ENCODE measurements at regions not wholly inside any gene's neighbourhood (a gene's known extent, or its start where the extent isn't known, plus 50 kb on each side); places are given as distances from the start of the nearest gene placed in this dataset.
A peak's percentile ranks its signal among the peaks of the same experiment; 100 is the strongest.

DNA sequence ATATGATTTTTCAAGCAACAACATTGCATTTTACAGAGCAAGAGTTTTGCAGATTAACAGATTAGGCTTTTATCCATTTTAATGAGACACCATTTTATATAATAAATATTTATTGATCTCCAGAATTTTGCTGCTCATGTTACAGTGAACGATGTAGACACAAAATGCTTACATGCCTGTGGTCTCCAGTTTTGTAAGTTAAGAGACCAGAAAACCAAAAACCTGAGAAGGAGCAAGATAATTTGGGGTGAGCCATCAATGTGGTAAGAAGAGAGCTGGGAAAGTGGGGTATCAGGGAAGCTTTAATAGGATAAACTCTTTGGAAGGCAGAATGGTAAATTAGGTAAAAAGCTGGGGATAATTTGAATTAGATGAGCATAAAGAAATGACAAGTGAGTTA lies 2100.5 kb upstream of the PCDH20 start:
- Histone ChIP-seq H3F3A (ENCODE audit: insufficient read depth) (no peaks in the 10 kb centered on the region), H3K4me2 (ENCODE audit: low read depth, low read length, poor library complexity, severe bottlenecking) (no peak overlapping the region), H3K9me2 (replicated peaks; ENCODE audit: insufficient read depth, low read length) (no peaks in the 10 kb centered on the region), H3K36me3 (ENCODE audit: low read length) (no peaks in the 10 kb centered on the region), H3K27ac (ENCODE audit: low read depth, low read length) (no peak overlapping the region), H3K27me3 (ENCODE audit: low read length) (no peaks in the 10 kb centered on the region), H4K20me1 (ENCODE audit: low read depth, low read length) (no peaks in the 10 kb centered on the region), H2AFZ (ENCODE audit: low read depth, low read length, severe bottlenecking) (peak overlapping the region; percentile 56), H3K9ac (ENCODE audit: low read length) (no peak overlapping the region), H3K79me2 (ENCODE audit: insufficient read depth, low read length) (no peaks in the 10 kb centered on the region), H3K4me3 (ENCODE audit: insufficient read depth, low read length, poor library complexity, severe bottlenecking) (no peak overlapping the region), H3K9me3 (ENCODE audit: insufficient read depth, low read length) (no peaks in the 10 kb centered on the region; the same call in 1 of the 2 replicates)
- TF ChIP-seq EZH2phosphoT487 (conservative IDR thresholded peaks at IDR 0.05; ENCODE audit: low read length): no peak
- TF ChIP-seq, protein P1, sequence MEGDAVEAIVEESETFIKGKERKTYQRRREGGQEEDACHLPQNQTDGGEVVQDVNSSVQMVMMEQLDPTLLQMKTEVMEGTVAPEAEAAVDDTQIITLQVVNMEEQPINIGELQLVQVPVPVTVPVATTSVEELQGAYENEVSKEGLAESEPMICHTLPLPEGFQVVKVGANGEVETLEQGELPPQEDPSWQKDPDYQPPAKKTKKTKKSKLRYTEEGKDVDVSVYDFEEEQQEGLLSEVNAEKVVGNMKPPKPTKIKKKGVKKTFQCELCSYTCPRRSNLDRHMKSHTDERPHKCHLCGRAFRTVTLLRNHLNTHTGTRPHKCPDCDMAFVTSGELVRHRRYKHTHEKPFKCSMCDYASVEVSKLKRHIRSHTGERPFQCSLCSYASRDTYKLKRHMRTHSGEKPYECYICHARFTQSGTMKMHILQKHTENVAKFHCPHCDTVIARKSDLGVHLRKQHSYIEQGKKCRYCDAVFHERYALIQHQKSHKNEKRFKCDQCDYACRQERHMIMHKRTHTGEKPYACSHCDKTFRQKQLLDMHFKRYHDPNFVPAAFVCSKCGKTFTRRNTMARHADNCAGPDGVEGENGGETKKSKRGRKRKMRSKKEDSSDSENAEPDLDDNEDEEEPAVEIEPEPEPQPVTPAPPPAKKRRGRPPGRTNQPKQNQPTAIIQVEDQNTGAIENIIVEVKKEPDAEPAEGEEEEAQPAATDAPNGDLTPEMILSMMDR (IDR thresholded peaks at IDR 0.05; ENCODE audit: insufficient read depth, low read length, poor library complexity, severe bottlenecking): no peak

DNA sequence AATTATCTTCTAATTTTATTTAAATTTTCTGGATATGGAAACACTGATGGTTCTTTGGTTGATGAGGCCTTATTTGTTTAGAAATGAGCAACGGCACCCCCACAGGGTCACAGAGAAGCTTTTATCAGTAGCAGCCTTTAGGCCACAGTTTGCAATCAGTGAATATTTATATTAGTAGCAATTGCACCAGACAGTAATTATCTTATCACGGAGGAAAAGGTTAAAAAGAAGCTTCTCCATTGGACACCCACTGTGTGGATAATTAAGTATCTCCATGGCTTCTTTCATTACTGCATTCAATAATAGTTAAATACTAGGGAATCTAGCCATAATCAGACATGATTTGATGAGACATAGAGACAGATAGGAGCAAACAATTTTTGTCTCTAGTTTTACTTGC lies 2099.2 kb upstream of the PCDH20 start:
- H3K9me2 ChIP-seq (replicated peaks; ENCODE audit: insufficient read depth, low read length): no peaks in the 10 kb centered on the region
- peak overlapping the region; percentile 40 for H2AFZ ChIP-seq (ENCODE audit: low read depth, low read length, severe bottlenecking)
- H3K79me2 ChIP-seq (ENCODE audit: insufficient read depth, low read length): no peaks in the 10 kb centered on the region
- no peak overlapping the region for H3K4me2 ChIP-seq (ENCODE audit: low read depth, low read length, poor library complexity, severe bottlenecking)
- TF ChIP-seq EZH2phosphoT487 (conservative IDR thresholded peaks at IDR 0.05; ENCODE audit: low read length): no peak
- TF ChIP-seq, protein P1 (IDR thresholded peaks at IDR 0.05; ENCODE audit: insufficient read depth, low read length, poor library complexity, severe bottlenecking): no peak
- H3K36me3 ChIP-seq (ENCODE audit: low read length): no peaks in the 10 kb centered on the region
- H3K9ac ChIP-seq (ENCODE audit: low read length): no peak overlapping the region
- H3K4me3 ChIP-seq (ENCODE audit: insufficient read depth, low read length, poor library complexity, severe bottlenecking): no peak overlapping the region
- H3F3A ChIP-seq (ENCODE audit: insufficient read depth): no peaks in the 10 kb centered on the region
- no peaks in the 10 kb centered on the region for H3K27me3 ChIP-seq (ENCODE audit: low read length)
- no peak overlapping the region for H3K27ac ChIP-seq (ENCODE audit: low read depth, low read length)
- no peaks in the 10 kb centered on the region for H4K20me1 ChIP-seq (ENCODE audit: low read depth, low read length)
- H3K9me3 ChIP-seq (ENCODE audit: insufficient read depth, low read length): no peaks in the 10 kb centered on the region; the same call in 1 of the 2 replicates

- Histone ChIP-seq H4K20me1 (ENCODE audit: low read depth, low read length) (no peaks in the 10 kb centered on the region), H3F3A (ENCODE audit: insufficient read depth) (no peaks in the 10 kb centered on the region), H3K9me2 (replicated peaks; ENCODE audit: insufficient read depth, low read length) (no peaks in the 10 kb centered on the region), H3K79me2 (ENCODE audit: insufficient read depth, low read length) (no peaks in the 10 kb centered on the region), H3K27me3 (ENCODE audit: low read length) (no peaks in the 10 kb centered on the region), H3K9ac (ENCODE audit: low read length) (no peak overlapping the region), H3K4me2 (ENCODE audit: low read depth, low read length, poor library complexity, severe bottlenecking) (no peak overlapping the region), H3K36me3 (ENCODE audit: low read length) (no peaks in the 10 kb centered on the region), H3K4me3 (ENCODE audit: insufficient read depth, low read length, poor library complexity, severe bottlenecking) (no peak overlapping the region), H3K27ac (ENCODE audit: low read depth, low read length) (no peak overlapping the region), H3K9me3 (ENCODE audit: insufficient read depth, low read length) (no peaks in the 10 kb centered on the region; the same call in 1 of the 2 replicates), H2AFZ (ENCODE audit: low read depth, low read length, severe bottlenecking) (no peak overlapping the region)
- TF ChIP-seq EZH2phosphoT487 (conservative IDR thresholded peaks at IDR 0.05; ENCODE audit: low read length): no peak
- TF ChIP-seq, protein P1 (IDR thresholded peaks at IDR 0.05; ENCODE audit: insufficient read depth, low read length, poor library complexity, severe bottlenecking): no peak
Measured at GRCh38 chr13:63512095-63512494, 2096.4 kb upstream of the PCDH20 start.

Data from SU-DHL-6 (cell line).